ENCODE measurements at regions not wholly inside any gene's neighbourhood (a gene's known extent, or its start where the extent isn't known, plus 50 kb on each side); places are given as distances from the start of the nearest gene placed in this dataset.
"Not testable (repeated sequence)": the region's sequence is repeated elsewhere in the genome, so short reads cannot be mapped to it uniquely, and the experiment has no call there.

DNA sequence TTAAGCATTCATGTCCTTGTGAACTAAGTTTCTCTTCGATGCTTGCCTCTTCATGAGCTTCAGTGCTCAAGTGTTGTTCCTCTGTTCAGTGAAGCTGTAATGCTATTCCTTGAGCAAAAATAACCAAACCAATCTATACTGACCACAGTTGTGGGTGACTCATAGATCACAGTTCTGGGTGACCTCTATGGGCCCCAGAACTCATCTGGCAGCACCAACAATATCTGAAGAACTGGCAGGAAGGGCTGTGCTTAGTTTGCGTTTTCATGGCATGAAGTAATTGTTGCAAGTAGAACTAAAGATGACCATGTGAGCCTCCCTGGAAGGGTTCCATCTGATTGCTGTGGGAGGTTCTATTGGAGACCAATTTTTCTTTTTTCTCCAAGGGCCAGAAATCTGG lies 106.2 kb downstream of the CCNG2 start:
- no peaks in the 10 kb centered on the region for H3K4me1 ChIP-seq (ENCODE audit: control insufficient read depth, insufficient read depth, low read length, unreplicated experiment)
- no peak overlapping the region for H2AFZ ChIP-seq (ENCODE audit: low read length, unreplicated experiment)
- no peak overlapping the region for H3K4me3 ChIP-seq (ENCODE audit: low read depth, low read length)
- H3K27me3 ChIP-seq (ENCODE audit: insufficient read depth, low read length): peaks cover 17% of the 10 kb centered on the region
- no peaks in the 10 kb centered on the region for H3K79me2 ChIP-seq (ENCODE audit: control insufficient read depth, insufficient read depth, low read length, unreplicated experiment)
- H3K27ac ChIP-seq (ENCODE audit: low read depth, low read length): no peak overlapping the region
- H3K36me3 ChIP-seq (ENCODE audit: insufficient read depth, low read length): no peaks in the 10 kb centered on the region

DNA sequence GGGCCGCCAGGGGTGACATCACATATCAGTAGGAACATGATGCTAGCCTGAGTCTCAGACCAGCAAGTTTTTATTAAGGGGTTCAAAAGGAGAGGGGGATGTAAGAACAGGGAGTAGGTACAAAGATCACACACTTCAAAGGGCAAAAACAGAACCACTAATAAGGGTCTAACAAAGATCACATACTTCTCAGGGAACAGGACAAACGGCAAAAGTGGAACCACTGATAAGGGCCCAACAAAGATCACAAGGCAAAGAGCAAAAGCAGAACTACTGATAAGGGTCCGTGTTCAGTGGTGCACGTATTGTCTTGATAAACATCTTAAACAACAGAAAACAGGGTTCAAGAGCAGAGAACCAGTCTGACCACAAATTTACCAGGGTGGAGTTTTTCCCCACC lies 107.0 kb downstream of the CCNG2 start:
- H3K27ac ChIP-seq (ENCODE audit: low read depth, low read length); H3K4me1 ChIP-seq (ENCODE audit: control insufficient read depth, insufficient read depth, low read length, unreplicated experiment); H3K36me3 ChIP-seq (ENCODE audit: insufficient read depth, low read length); H3K79me2 ChIP-seq (ENCODE audit: control insufficient read depth, insufficient read depth, low read length, unreplicated experiment); H2AFZ ChIP-seq (ENCODE audit: low read length, unreplicated experiment); H3K4me3 ChIP-seq (ENCODE audit: low read depth, low read length): not testable (repeated sequence)
- H3K27me3 ChIP-seq (ENCODE audit: insufficient read depth, low read length): peaks cover 17% of the 10 kb centered on the region

- H2AFZ ChIP-seq (ENCODE audit: low read length, unreplicated experiment): no peak overlapping the region
- H3K4me3 ChIP-seq (ENCODE audit: low read depth, low read length): no peak overlapping the region
- H3K36me3 ChIP-seq (ENCODE audit: insufficient read depth, low read length): no peaks in the 10 kb centered on the region
- H3K27me3 ChIP-seq (ENCODE audit: insufficient read depth, low read length): peaks cover 17% of the 10 kb centered on the region
- H3K4me1 ChIP-seq (ENCODE audit: control insufficient read depth, insufficient read depth, low read length, unreplicated experiment): no peaks in the 10 kb centered on the region
- no peaks in the 10 kb centered on the region for H3K79me2 ChIP-seq (ENCODE audit: control insufficient read depth, insufficient read depth, low read length, unreplicated experiment)
- H3K27ac ChIP-seq (ENCODE audit: low read depth, low read length): no peak overlapping the region
Measured at GRCh38 chr4:77264826-77265225, 107.8 kb downstream of the CCNG2 start.

DNA sequence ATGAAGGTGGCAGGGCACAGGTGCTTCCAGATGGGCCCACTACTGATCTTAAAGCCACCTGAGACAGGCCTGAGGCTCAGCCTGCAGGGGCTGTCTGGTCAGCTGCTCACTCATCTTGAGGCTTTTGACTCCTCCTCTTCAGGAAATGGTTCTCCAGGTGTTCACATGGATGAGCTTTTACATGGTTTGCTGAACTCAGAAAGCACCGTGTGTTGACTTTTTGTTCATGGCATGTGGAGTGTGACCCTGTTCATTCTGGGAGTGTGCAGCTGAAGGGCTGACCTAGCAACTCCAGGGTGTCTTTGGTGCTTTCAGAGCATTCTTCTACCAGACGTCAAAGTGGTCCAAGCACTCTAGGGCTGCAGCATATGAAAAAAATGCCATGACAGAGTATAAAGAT lies 111.1 kb downstream of the CCNG2 start:
- Histone ChIP-seq H3K27ac (ENCODE audit: low read depth, low read length) (no peak overlapping the region), H3K4me3 (ENCODE audit: low read depth, low read length) (no peak overlapping the region), H3K27me3 (ENCODE audit: insufficient read depth, low read length) (peaks cover 19% of the 10 kb centered on the region), H3K79me2 (ENCODE audit: control insufficient read depth, insufficient read depth, low read length, unreplicated experiment) (no peaks in the 10 kb centered on the region), H3K4me1 (ENCODE audit: control insufficient read depth, insufficient read depth, low read length, unreplicated experiment) (no peaks in the 10 kb centered on the region), H3K36me3 (ENCODE audit: insufficient read depth, low read length) (no peaks in the 10 kb centered on the region), H2AFZ (ENCODE audit: low read length, unreplicated experiment) (no peak overlapping the region)

DNA sequence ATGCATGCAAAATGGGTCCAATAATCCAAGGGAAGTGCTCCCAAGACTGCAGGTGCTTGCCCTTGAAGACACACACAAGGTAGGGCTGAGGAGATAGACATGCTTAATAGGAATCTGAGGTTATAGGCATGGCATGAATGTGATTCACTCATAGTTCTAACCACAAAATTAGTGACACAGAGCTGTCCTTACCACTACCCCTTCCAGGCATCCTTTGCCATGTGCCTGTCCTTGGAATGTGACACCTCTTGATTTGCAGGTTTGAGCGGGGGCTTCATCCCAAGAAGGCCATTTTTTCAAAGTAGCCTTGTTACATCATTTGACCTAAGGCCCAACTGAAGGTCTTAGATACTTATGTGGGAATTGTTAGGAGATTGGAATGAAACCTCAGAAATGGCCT lies 112.5 kb downstream of the CCNG2 start:
- Histone ChIP-seq H2AFZ (ENCODE audit: low read length, unreplicated experiment) (no peak overlapping the region), H3K27me3 (ENCODE audit: insufficient read depth, low read length) (peaks cover 23% of the 10 kb centered on the region), H3K27ac (ENCODE audit: low read depth, low read length) (no peak overlapping the region), H3K4me1 (ENCODE audit: control insufficient read depth, insufficient read depth, low read length, unreplicated experiment) (no peaks in the 10 kb centered on the region), H3K79me2 (ENCODE audit: control insufficient read depth, insufficient read depth, low read length, unreplicated experiment) (no peaks in the 10 kb centered on the region), H3K4me3 (ENCODE audit: low read depth, low read length) (no peak overlapping the region), H3K36me3 (ENCODE audit: insufficient read depth, low read length) (no peaks in the 10 kb centered on the region)

- peaks cover 30% of the 10 kb centered on the region for H3K27me3 ChIP-seq (ENCODE audit: insufficient read depth, low read length)
- H3K79me2 ChIP-seq (ENCODE audit: control insufficient read depth, insufficient read depth, low read length, unreplicated experiment): no peaks in the 10 kb centered on the region
- H3K4me3 ChIP-seq (ENCODE audit: low read depth, low read length): no peak overlapping the region
- no peak overlapping the region for H2AFZ ChIP-seq (ENCODE audit: low read length, unreplicated experiment)
- H3K4me1 ChIP-seq (ENCODE audit: control insufficient read depth, insufficient read depth, low read length, unreplicated experiment): no peaks in the 10 kb centered on the region
- no peak overlapping the region for H3K27ac ChIP-seq (ENCODE audit: low read depth, low read length)
- no peaks in the 10 kb centered on the region for H3K36me3 ChIP-seq (ENCODE audit: insufficient read depth, low read length)
Measured at GRCh38 chr4:77273412-77273811, 116.4 kb downstream of the CCNG2 start.

GRCh38 chr4:77279114-77279513 lies 122.1 kb downstream of the CCNG2 start:
- H3K36me3 ChIP-seq (ENCODE audit: insufficient read depth, low read length); H3K27ac ChIP-seq (ENCODE audit: low read depth, low read length); H3K79me2 ChIP-seq (ENCODE audit: control insufficient read depth, insufficient read depth, low read length, unreplicated experiment); H3K4me3 ChIP-seq (ENCODE audit: low read depth, low read length); H3K4me1 ChIP-seq (ENCODE audit: control insufficient read depth, insufficient read depth, low read length, unreplicated experiment); H2AFZ ChIP-seq (ENCODE audit: low read length, unreplicated experiment): not testable (repeated sequence)
- H3K27me3 ChIP-seq (ENCODE audit: insufficient read depth, low read length): peaks cover 31% of the 10 kb centered on the region

GRCh38 chr4:77282305-77282704 lies 125.3 kb downstream of the CCNG2 start:
- Histone ChIP-seq H3K4me3 (ENCODE audit: low read depth, low read length) (no peak overlapping the region), H3K79me2 (ENCODE audit: control insufficient read depth, insufficient read depth, low read length, unreplicated experiment) (no peaks in the 10 kb centered on the region), H3K36me3 (ENCODE audit: insufficient read depth, low read length) (no peaks in the 10 kb centered on the region), H2AFZ (ENCODE audit: low read length, unreplicated experiment) (no peak overlapping the region), H3K27ac (ENCODE audit: low read depth, low read length) (no peak overlapping the region), H3K4me1 (ENCODE audit: control insufficient read depth, insufficient read depth, low read length, unreplicated experiment) (no peaks in the 10 kb centered on the region), H3K27me3 (ENCODE audit: insufficient read depth, low read length) (peaks cover 29% of the 10 kb centered on the region)

DNA sequence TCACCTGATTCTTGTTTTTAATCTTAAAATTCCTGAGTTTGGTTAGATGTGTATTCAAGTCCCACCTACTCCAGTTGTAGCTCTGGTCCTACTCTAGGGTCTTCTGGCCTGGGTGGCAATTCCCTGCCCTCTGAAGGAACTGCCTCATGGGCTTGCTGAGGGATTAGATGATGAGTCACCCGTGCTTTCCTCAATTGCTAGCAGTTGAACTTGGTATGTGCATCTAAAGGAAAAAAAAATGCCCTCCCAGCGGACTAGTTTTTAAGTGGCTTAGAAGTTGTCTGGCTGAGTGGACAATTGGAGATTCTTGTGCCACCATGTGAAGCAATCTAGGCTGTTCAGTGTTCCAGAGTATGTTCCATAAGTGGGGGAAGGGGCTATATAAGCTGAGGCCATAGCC lies 127.0 kb downstream of the CCNG2 start:
- H3K27ac ChIP-seq (ENCODE audit: low read depth, low read length): no peak overlapping the region
- no peak overlapping the region for H2AFZ ChIP-seq (ENCODE audit: low read length, unreplicated experiment)
- H3K27me3 ChIP-seq (ENCODE audit: insufficient read depth, low read length): peaks cover 35% of the 10 kb centered on the region
- no peak overlapping the region for H3K4me3 ChIP-seq (ENCODE audit: low read depth, low read length)
- no peaks in the 10 kb centered on the region for H3K4me1 ChIP-seq (ENCODE audit: control insufficient read depth, insufficient read depth, low read length, unreplicated experiment)
- H3K79me2 ChIP-seq (ENCODE audit: control insufficient read depth, insufficient read depth, low read length, unreplicated experiment): no peaks in the 10 kb centered on the region
- H3K36me3 ChIP-seq (ENCODE audit: insufficient read depth, low read length): no peaks in the 10 kb centered on the region

GRCh38 chr4:77286906-77287305 lies 129.9 kb downstream of the CCNG2 start:
- no peak overlapping the region for H2AFZ ChIP-seq (ENCODE audit: low read length, unreplicated experiment)
- H3K4me3 ChIP-seq (ENCODE audit: low read depth, low read length): no peak overlapping the region
- no peaks in the 10 kb centered on the region for H3K79me2 ChIP-seq (ENCODE audit: control insufficient read depth, insufficient read depth, low read length, unreplicated experiment)
- no peaks in the 10 kb centered on the region for H3K36me3 ChIP-seq (ENCODE audit: insufficient read depth, low read length)
- peaks cover 47% of the 10 kb centered on the region for H3K27me3 ChIP-seq (ENCODE audit: insufficient read depth, low read length)
- H3K27ac ChIP-seq (ENCODE audit: low read depth, low read length): no peak overlapping the region
- no peaks in the 10 kb centered on the region for H3K4me1 ChIP-seq (ENCODE audit: control insufficient read depth, insufficient read depth, low read length, unreplicated experiment)

DNA sequence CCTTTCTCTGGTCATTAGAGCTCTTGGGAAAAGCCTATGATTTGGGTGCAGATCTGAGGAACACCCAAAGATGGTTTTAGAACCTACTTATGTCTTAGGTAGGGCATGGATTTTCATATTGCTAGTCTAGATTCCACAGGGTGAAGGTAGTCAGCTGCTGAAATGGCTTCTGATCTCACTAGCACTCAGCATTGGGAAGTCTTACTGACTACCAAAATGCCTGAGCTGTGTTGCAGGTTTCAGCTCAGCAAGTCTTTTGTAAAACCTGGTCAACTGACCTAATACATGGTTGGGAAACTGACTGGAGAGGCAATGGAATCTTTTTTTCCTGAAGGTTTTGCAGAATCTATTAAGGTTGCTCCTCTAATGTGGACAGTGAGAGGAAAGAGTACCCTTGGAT lies 136.4 kb downstream of the CCNG2 start:
- Histone ChIP-seq H3K4me3 (ENCODE audit: low read depth, low read length) (no peak overlapping the region), H3K79me2 (ENCODE audit: control insufficient read depth, insufficient read depth, low read length, unreplicated experiment) (no peaks in the 10 kb centered on the region), H3K4me1 (ENCODE audit: control insufficient read depth, insufficient read depth, low read length, unreplicated experiment) (no peaks in the 10 kb centered on the region), H3K36me3 (ENCODE audit: insufficient read depth, low read length) (no peaks in the 10 kb centered on the region), H3K27ac (ENCODE audit: low read depth, low read length) (no peak overlapping the region), H2AFZ (ENCODE audit: low read length, unreplicated experiment) (no peak overlapping the region), H3K27me3 (ENCODE audit: insufficient read depth, low read length) (peaks cover 40% of the 10 kb centered on the region)

DNA sequence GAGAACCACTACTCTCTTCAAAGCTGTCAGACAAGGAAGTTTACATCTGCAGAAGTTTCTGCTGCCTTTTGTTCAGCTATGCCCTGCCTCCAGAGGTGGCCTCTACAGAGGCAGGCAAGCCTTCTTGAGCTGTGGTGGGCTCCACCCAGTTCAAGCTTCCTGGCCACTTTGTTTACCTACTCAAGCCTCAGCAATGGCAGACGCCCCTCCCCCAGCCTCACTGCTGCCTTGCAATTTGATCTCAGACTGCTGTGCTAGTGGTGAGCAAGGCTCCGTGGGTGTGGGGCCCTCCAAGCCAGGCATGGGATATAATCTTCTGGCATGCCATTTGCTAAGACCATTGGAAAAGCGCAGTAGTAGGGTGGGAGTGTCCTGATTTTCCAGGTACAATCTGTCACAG lies 144.0 kb downstream of the CCNG2 start:
- H3K79me2 ChIP-seq (ENCODE audit: control insufficient read depth, insufficient read depth, low read length, unreplicated experiment); H3K36me3 ChIP-seq (ENCODE audit: insufficient read depth, low read length); H3K4me3 ChIP-seq (ENCODE audit: low read depth, low read length); H3K27ac ChIP-seq (ENCODE audit: low read depth, low read length); H2AFZ ChIP-seq (ENCODE audit: low read length, unreplicated experiment); H3K4me1 ChIP-seq (ENCODE audit: control insufficient read depth, insufficient read depth, low read length, unreplicated experiment): not testable (repeated sequence)
- peaks cover 27% of the 10 kb centered on the region for H3K27me3 ChIP-seq (ENCODE audit: insufficient read depth, low read length)
